T-helper 2 cell (primary cell): ENCODE measurements at regions not wholly inside any gene's neighbourhood (a gene's known extent, or its start where the extent isn't known, plus 50 kb on each side); places are given as distances from the start of the nearest gene placed in this dataset.
"Not testable (repeated sequence)": the region's sequence is repeated elsewhere in the genome, so short reads cannot be mapped to it uniquely, and the experiment has no call there.

ENCODE experiments used
- DNase-seq, 5 experiments: peaks; one replicate each; pipeline versions ENCODE4 v3.0.0 to v3.0.0-alpha.2; 2012 to 2022

- DNase-seq, result not testable (repeated sequence)
Observed at GRCh38 chr4:42288876-42289275, 108.4 kb upstream of the SHISA3 start.

GRCh38 chr4:42292192-42292591, 105.1 kb upstream of the SHISA3 start:
- not testable (repeated sequence) for DNase-seq

- DNase-seq, result no peak
Observed at GRCh38 chr4:42293967-42294813, 103.1 kb upstream of the SHISA3 start.

GRCh38 chr4:42296196-42296595, 101.1 kb upstream of the SHISA3 start:
- no peak for DNase-seq

GRCh38 chr4:42302348-42302747, 94.9 kb upstream of the SHISA3 start:
- DNase-seq, result no peak

- no peak for DNase-seq
Observed at GRCh38 chr4:42306221-42307109, 90.8 kb upstream of the SHISA3 start.

GRCh38 chr4:42308247-42308646, 89.0 kb upstream of the SHISA3 start:
- DNase-seq, result no peak

- no peak for DNase-seq
Observed at GRCh38 chr4:42309361-42310260, 87.7 kb upstream of the SHISA3 start.

GRCh38 chr4:42310358-42310757, 86.9 kb upstream of the SHISA3 start:
- no peak for DNase-seq

GRCh38 chr4:42310806-42311205, 86.5 kb upstream of the SHISA3 start:
- no peak for DNase-seq

- no peak for DNase-seq
Observed at GRCh38 chr4:42311591-42311990, 85.7 kb upstream of the SHISA3 start.

GRCh38 chr4:42313420-42313819, 83.9 kb upstream of the SHISA3 start:
- DNase-seq, result not testable (repeated sequence)

GRCh38 chr4:42313872-42314271, 83.4 kb upstream of the SHISA3 start:
- DNase-seq, result no peak

- no peak for DNase-seq
Observed at GRCh38 chr4:42315231-42315630, 82.1 kb upstream of the SHISA3 start.

- DNase-seq, result no peak
Observed at GRCh38 chr4:42320822-42321388, 76.4 kb upstream of the SHISA3 start.

- no peak for DNase-seq
Observed at GRCh38 chr4:42326040-42326439, 71.2 kb upstream of the SHISA3 start.

- DNase-seq, result no peak
Observed at GRCh38 chr4:42326524-42326923, 70.8 kb upstream of the SHISA3 start.

GRCh38 chr4:42327323-42327722, 70.0 kb upstream of the SHISA3 start:
- DNase-seq, result no peak

GRCh38 chr4:42328978-42329377, 68.3 kb upstream of the SHISA3 start:
- DNase-seq, result no peak

GRCh38 chr4:42329421-42329820, 67.9 kb upstream of the SHISA3 start:
- no peak for DNase-seq

- no peak for DNase-seq
Observed at GRCh38 chr4:42330002-42330592, 67.2 kb upstream of the SHISA3 start.

GRCh38 chr4:42331040-42331439, 66.2 kb upstream of the SHISA3 start:
- no peak for DNase-seq
